CD4-positive, alpha-beta T cell treated with Interferon alpha-2 for 1 hour (primary cell): ENCODE measurements at regions not wholly inside any gene's neighbourhood (a gene's known extent, or its start where the extent isn't known, plus 50 kb on each side); places are given as distances from the start of the nearest gene placed in this dataset.
"Not testable (repeated sequence)": the region's sequence is repeated elsewhere in the genome, so short reads cannot be mapped to it uniquely, and the experiment has no call there.

Experiments used
- DNase-seq, 2 donors: peaks; one replicate each; pipeline ENCODE4 v3.0.0-alpha.2; 2020 to 2022

- DNase-seq: no peak
Observed at GRCh38 chr14:25431211-25432076, 381.5 kb upstream of the STXBP6 start.

GRCh38 chr14:25430808-25431207, 380.9 kb upstream of the STXBP6 start:
- DNase-seq: no peak

GRCh38 chr14:25412998-25413397, 363.1 kb upstream of the STXBP6 start:
- no peak for DNase-seq

GRCh38 chr14:25411781-25412757, 362.1 kb upstream of the STXBP6 start:
- no peak for DNase-seq

- peak in 1 of 2 donors; percentile 3 for DNase-seq
Observed at GRCh38 chr14:25406818-25407217, 356.9 kb upstream of the STXBP6 start.

GRCh38 chr14:25400607-25401206, 350.8 kb upstream of the STXBP6 start:
- DNase-seq: peak; percentile 1 to 35

GRCh38 chr14:25396128-25396527, 346.2 kb upstream of the STXBP6 start:
- no peak for DNase-seq

- no peak for DNase-seq
Observed at GRCh38 chr14:25394791-25395391, 344.9 kb upstream of the STXBP6 start.

- no peak for DNase-seq
Observed at GRCh38 chr14:25394356-25394755, 344.4 kb upstream of the STXBP6 start.

- DNase-seq: no peak
Observed at GRCh38 chr14:25389948-25390347, 340.0 kb upstream of the STXBP6 start.

- DNase-seq: no peak
Observed at GRCh38 chr14:25381498-25381897, 331.6 kb upstream of the STXBP6 start.

- DNase-seq: no peak
Observed at GRCh38 chr14:25375639-25376038, 325.7 kb upstream of the STXBP6 start.

- DNase-seq: no peak
Observed at GRCh38 chr14:25371068-25371467, 321.1 kb upstream of the STXBP6 start.

GRCh38 chr14:25370057-25370456, 320.1 kb upstream of the STXBP6 start:
- DNase-seq: not testable (repeated sequence)

GRCh38 chr14:25358330-25358729, 308.4 kb upstream of the STXBP6 start:
- no peak for DNase-seq

- no peak for DNase-seq
Observed at GRCh38 chr14:25351269-25351668, 301.3 kb upstream of the STXBP6 start.

- DNase-seq: no peak
Observed at GRCh38 chr14:25350802-25351201, 300.9 kb upstream of the STXBP6 start.

- no peak for DNase-seq
Observed at GRCh38 chr14:25350021-25350420, 300.1 kb upstream of the STXBP6 start.

GRCh38 chr14:25349269-25349668, 299.3 kb upstream of the STXBP6 start:
- no peak for DNase-seq

- no peak for DNase-seq
Observed at GRCh38 chr14:25340882-25341281, 290.9 kb upstream of the STXBP6 start.

- no peak for DNase-seq
Observed at GRCh38 chr14:25322784-25323183, 272.8 kb upstream of the STXBP6 start.

GRCh38 chr14:25316007-25316406, 266.1 kb upstream of the STXBP6 start:
- DNase-seq: not testable (repeated sequence)

GRCh38 chr14:25308244-25308643, 258.3 kb upstream of the STXBP6 start:
- no peak for DNase-seq
